EH (cell line): ENCODE measurements at regions not wholly inside any gene's neighbourhood (a gene's known extent, or its start where the extent isn't known, plus 50 kb on each side); places are given as distances from the start of the nearest gene placed in this dataset.

Experiments used
- DNase-seq: peaks from one replicate; pipeline ENCODE4 v3.0.0-alpha.2; 2015; ENCODE audit warnings: low read depth

- DNase-seq: no peak
Observed at GRCh38 chr13:103328899-103329298, 262.7 kb upstream of the SLC10A2 start.

- peak; percentile 6 for DNase-seq
Observed at GRCh38 chr13:103326326-103326725, 260.1 kb upstream of the SLC10A2 start.

- no peak for DNase-seq
Observed at GRCh38 chr13:103325672-103326071, 259.5 kb upstream of the SLC10A2 start.

GRCh38 chr13:103324641-103325040 lies 258.4 kb upstream of the SLC10A2 start:
- no peak for DNase-seq

- no peak for DNase-seq
Observed at GRCh38 chr13:103315711-103316110, 249.5 kb upstream of the SLC10A2 start.

GRCh38 chr13:103312467-103312866 lies 246.2 kb upstream of the SLC10A2 start:
- no peak for DNase-seq

- DNase-seq: no peak
Observed at GRCh38 chr13:103308667-103309066, 242.4 kb upstream of the SLC10A2 start.

GRCh38 chr13:103306163-103306562 lies 239.9 kb upstream of the SLC10A2 start:
- DNase-seq: no peak

- no peak for DNase-seq
Observed at GRCh38 chr13:103303078-103303651, 236.9 kb upstream of the SLC10A2 start.

- DNase-seq: no peak
Observed at GRCh38 chr13:103302676-103303075, 236.5 kb upstream of the SLC10A2 start.

- DNase-seq: no peak
Observed at GRCh38 chr13:103299079-103299478, 232.9 kb upstream of the SLC10A2 start.

- DNase-seq: no peak
Observed at GRCh38 chr13:103297083-103297482, 230.9 kb upstream of the SLC10A2 start.

GRCh38 chr13:103291798-103292572 lies 225.8 kb upstream of the SLC10A2 start:
- DNase-seq: no peak

GRCh38 chr13:103291226-103291625 lies 225.0 kb upstream of the SLC10A2 start:
- no peak for DNase-seq

GRCh38 chr13:103289681-103290080 lies 223.5 kb upstream of the SLC10A2 start:
- no peak for DNase-seq

GRCh38 chr13:103288114-103288513 lies 221.9 kb upstream of the SLC10A2 start:
- no peak for DNase-seq

GRCh38 chr13:103287659-103288058 lies 221.4 kb upstream of the SLC10A2 start:
- no peak for DNase-seq

- no peak for DNase-seq
Observed at GRCh38 chr13:103284466-103284865, 218.2 kb upstream of the SLC10A2 start.

GRCh38 chr13:103283451-103283820 lies 217.2 kb upstream of the SLC10A2 start:
- no peak for DNase-seq

- DNase-seq: peak; percentile 74
Observed at GRCh38 chr13:103282571-103283450, 216.6 kb upstream of the SLC10A2 start.

- DNase-seq: no peak
Observed at GRCh38 chr13:103277959-103278694, 211.9 kb upstream of the SLC10A2 start.
